ENCODE measurements at regions not wholly inside any gene's neighbourhood (a gene's known extent, or its start where the extent isn't known, plus 50 kb on each side); places are given as distances from the start of the nearest gene placed in this dataset.

GRCh38 chr16:55046916-55047315, 116.3 kb downstream of the IRX5 start:
- TF ChIP-seq POLR2A (IDR thresholded peaks at IDR 0.05; ENCODE audit: low read length) (no peak), GATA1 (IDR thresholded peaks at IDR 0.05; ENCODE audit: low read depth, low read length) (no peak)

All from erythroblast (primary cell).